ENCODE measurements at regions not wholly inside any gene's neighbourhood (a gene's known extent, or its start where the extent isn't known, plus 50 kb on each side); places are given as distances from the start of the nearest gene placed in this dataset.
A peak's percentile ranks its signal among the peaks of the same experiment; 100 is the strongest.

DNA sequence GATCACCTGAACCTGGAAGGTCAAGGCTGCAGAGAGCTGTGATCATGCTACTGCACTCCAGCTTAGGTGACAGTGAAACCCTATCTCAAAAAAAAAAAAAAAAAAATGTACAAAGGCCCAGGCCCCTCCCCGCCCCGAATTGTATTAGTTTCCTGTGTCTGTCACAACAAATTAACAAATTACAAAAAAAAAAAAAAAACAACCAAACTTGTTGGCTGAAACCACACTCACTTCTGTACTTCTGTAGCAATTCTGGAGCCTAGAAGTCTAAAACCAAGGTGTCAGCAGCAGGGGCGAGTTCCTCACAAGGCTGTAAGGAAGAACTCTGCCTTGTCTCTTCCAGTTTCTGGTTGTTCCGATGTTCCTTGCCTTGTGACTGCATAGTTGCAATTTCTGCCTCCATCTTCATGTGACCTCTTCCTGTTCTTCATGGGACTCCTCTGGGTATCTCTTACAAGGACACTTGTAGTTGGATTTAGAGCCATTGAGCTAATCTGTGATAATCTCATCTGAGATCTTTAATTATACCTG, 100.8 kb upstream of the ZSWIM2 start:
- Histone ChIP-seq H3K4ac (ENCODE audit: low read depth, low read length) (no peak overlapping the region), H3K9me3 (ENCODE audit: control insufficient read depth, low read depth, low read length) (no peaks in the 10 kb centered on the region), H2BK20ac (ENCODE audit: low read depth, low read length, poor library complexity, severe bottlenecking) (no peak overlapping the region), H3K79me1 (ENCODE audit: insufficient read depth, low read depth, low read length, poor library complexity, severe bottlenecking) (no peaks in the 10 kb centered on the region), H3K4me2 (ENCODE audit: insufficient read depth, insufficient read length, low read length) (no peak overlapping the region), H3K4me1 (ENCODE audit: insufficient read depth, low read length) (no peaks in the 10 kb centered on the region), H2BK15ac (ENCODE audit: low read depth, low read length) (no peak overlapping the region), H3K18ac (ENCODE audit: insufficient read length, low read depth, low read length) (no peak overlapping the region), H3K23ac (ENCODE audit: insufficient read length, low read depth, low read length) (no peak overlapping the region), H4K20me1 (ENCODE audit: control insufficient read depth, insufficient read depth, insufficient read length) (no peaks in the 10 kb centered on the region), H3K23me2 (ENCODE audit: insufficient read length, low read depth, low read length, poor library complexity, severe bottlenecking) (no peaks in the 10 kb centered on the region), H2AK5ac (ENCODE audit: insufficient read length, low read length) (no peak overlapping the region), H3T11ph (ENCODE audit: low read length) (no peak overlapping the region), H2BK12ac (ENCODE audit: insufficient read length, low read depth, low read length) (no peak overlapping the region), H4K91ac (ENCODE audit: insufficient read length, low read depth, low read length) (no peak overlapping the region), H3K14ac (ENCODE audit: insufficient read depth, low read length) (no peak overlapping the region), H4K8ac (replicated peaks; ENCODE audit: insufficient read length, low read depth, low read length) (no peak overlapping the region), H3K56ac (ENCODE audit: insufficient read length, low read depth, low read length) (no peak overlapping the region), H3K9ac (ENCODE audit: extremely low read depth, insufficient read length, low read length) (no peak overlapping the region), H4K5ac (ENCODE audit: insufficient read length, low read depth, low read length) (no peak overlapping the region), H3K27me3 (ENCODE audit: insufficient read depth, low read length) (no peaks in the 10 kb centered on the region), H3K79me2 (ENCODE audit: insufficient read depth, low read length) (no peaks in the 10 kb centered on the region), H3K27ac (ENCODE audit: insufficient read length, low read depth, low read length) (no peak overlapping the region), H2BK120ac (ENCODE audit: low read depth, low read length, poor library complexity, severe bottlenecking) (no peak overlapping the region), H2AFZ (ENCODE audit: low read length) (no peak overlapping the region), H2BK5ac (ENCODE audit: insufficient read length, low read length) (no peak overlapping the region)
- Mint-ChIP-seq H3K27ac (0 out of 7 replicates have a peak overlapping the region, but pooled peaks of 1 of the 3 experiments have one; percentile 70), H3K9me3 (peaks cover 0 to 2% of the 10 kb centered on the region in 2 experiments; a peak in 1 of 5 replicates), H3K4me3 (no peak overlapping the region), H3K27me3 (ENCODE audit: low read depth) (no peaks in the 10 kb centered on the region), H3K4me1 (no peaks in the 10 kb centered on the region), H3K36me3 (ENCODE audit: insufficient read depth in 1 of 3, low read depth in 3 of 3) (no peaks in the 10 kb centered on the region)
- DNase-seq = no peak
- WGBS (ENCODE audit: extremely low coverage, insufficient read length, low lambda C conversion rate) = no CpG with 5 or more reads among the region's 4 CpGs
- TF ChIP-seq, protein P1, sequence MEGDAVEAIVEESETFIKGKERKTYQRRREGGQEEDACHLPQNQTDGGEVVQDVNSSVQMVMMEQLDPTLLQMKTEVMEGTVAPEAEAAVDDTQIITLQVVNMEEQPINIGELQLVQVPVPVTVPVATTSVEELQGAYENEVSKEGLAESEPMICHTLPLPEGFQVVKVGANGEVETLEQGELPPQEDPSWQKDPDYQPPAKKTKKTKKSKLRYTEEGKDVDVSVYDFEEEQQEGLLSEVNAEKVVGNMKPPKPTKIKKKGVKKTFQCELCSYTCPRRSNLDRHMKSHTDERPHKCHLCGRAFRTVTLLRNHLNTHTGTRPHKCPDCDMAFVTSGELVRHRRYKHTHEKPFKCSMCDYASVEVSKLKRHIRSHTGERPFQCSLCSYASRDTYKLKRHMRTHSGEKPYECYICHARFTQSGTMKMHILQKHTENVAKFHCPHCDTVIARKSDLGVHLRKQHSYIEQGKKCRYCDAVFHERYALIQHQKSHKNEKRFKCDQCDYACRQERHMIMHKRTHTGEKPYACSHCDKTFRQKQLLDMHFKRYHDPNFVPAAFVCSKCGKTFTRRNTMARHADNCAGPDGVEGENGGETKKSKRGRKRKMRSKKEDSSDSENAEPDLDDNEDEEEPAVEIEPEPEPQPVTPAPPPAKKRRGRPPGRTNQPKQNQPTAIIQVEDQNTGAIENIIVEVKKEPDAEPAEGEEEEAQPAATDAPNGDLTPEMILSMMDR (conservative IDR thresholded peaks at IDR 0.05) = no peak
